Heart right ventricle (tissue), 16 donors: ENCODE measurements at regions not wholly inside any gene's neighbourhood (a gene's known extent, or its start where the extent isn't known, plus 50 kb on each side); places are given as distances from the start of the nearest gene placed in this dataset.
"Not testable (repeated sequence)": the region's sequence is repeated elsewhere in the genome, so short reads cannot be mapped to it uniquely, and the experiment has no call there.

ENCODE experiments used
- ATAC-seq, 8 donors: fragments of 200-7000 bp; cut with Tn5 transposase; one replicate each; pipeline ENCODE4 v1.9.1; 2020; ENCODE audit warnings: mild to moderate bottlenecking in 8 of 8, moderate library complexity in 8 of 8, moderate number of reproducible peaks in 1 of 8
- DNase-seq, 2 donors: peaks; one replicate each; pipeline ENCODE4 v3.0.0-alpha.2; 2020
- H3K27ac ChIP-seq, 10 donors: fragments of 200-600 bp; sonication (generic) in 2 of 10; one replicate each; pipeline versions ENCODE4 v1.5.0 to v1.8.0; 2020 to 2022; ENCODE audit warnings: mild to moderate bottlenecking in 3 of 10
- H3K27me3 ChIP-seq, 7 donors: fragments of 200-600 bp; one replicate each; pipeline ENCODE4 v1.8.0; 2021 to 2022; ENCODE audit warnings: mild to moderate bottlenecking in 2 of 7
- H3K36me3 ChIP-seq, 9 donors: fragments of 200-600 bp; sonication (generic) in 1 of 9; one replicate each; pipeline versions ENCODE4 v1.5.0 to v1.8.0; 2020 to 2022; ENCODE audit warnings: mild to moderate bottlenecking in 2 of 9
- H3K4me1 ChIP-seq, 9 donors: fragments of 200-600 bp; sonication (generic) in 1 of 9; one replicate each; pipeline versions ENCODE4 v1.5.0 to v1.8.0; 2020 to 2022; ENCODE audit warnings: mild to moderate bottlenecking in 4 of 9
- H3K4me3 ChIP-seq, 10 donors: fragments of 200-600 bp; sonication (generic) in 2 of 10; one replicate each; pipeline versions ENCODE4 v1.5.0 to v1.8.0; 2020 to 2022; ENCODE audit warnings: mild to moderate bottlenecking in 7 of 10, moderate library complexity in 2 of 10
- H3K9me3 ChIP-seq, 11 donors: fragments of 200-600 bp in 10 of 11; sonication (generic) in 2 of 11; one replicate each; pipeline versions ENCODE4 v1.5.0 to v1.8.0; 2013 to 2022; ENCODE audit warnings: mild to moderate bottlenecking in 2 of 11, control low read depth in 1 of 11, moderate library complexity in 1 of 11
- CTCF ChIP-seq, 9 donors: fragments of 200-600 bp; sonication (generic) in 2 of 9; IDR thresholded peaks; one replicate each; pipeline versions ENCODE4 v1.5.0 to v1.8.0; 2021 to 2022; ENCODE audit warnings: antibody characterized with exemption in 9 of 9, mild to moderate bottlenecking in 5 of 9, moderate library complexity in 1 of 9
- WGBS, 2 donors: extraction: QIAGEN DNeasy Blood & Tissue Kit; methylation state at CpG; one replicate each; pipeline ENCODE4 v1.1.7; 2013; ENCODE audit warnings: inconsistent platforms in 1 of 2; 5-methylcytosine and 5-hydroxymethylcytosine counted together
- intact Hi-C, 10 donors: fragments of 100-400 bp; cut with DNase I; formaldehyde crosslinking; loops; one replicate each; pipeline versions ENCODE4 v1.11.1 to v1.14.2; 2022
- donor health status: Arrhythmogenic right ventricular cardiomyopathy.
- donor health status: ischemic (EF 13 %, LVEDD 7.1; RV severe dilation, severe dysfunction).
- donor health status: healthy with polysubstance abuse.
- donor health status: DM: no; HTN: yes; CAD: no.
- donor health status: DM: no; HTN: no; CAD: no.
- donor health status: ischemic (EF 25% LVEDD 6.9; RV normal size, moderate dysfunction).
- donor health status: ischemic (EF 25% LVEDD 5.7; RV mildly dilated, moderate dysfunction).
- donor health status: healthy.
- donor health status: DM: yes; HTN: yes; CAD: no.
- donor health status: Ischemic cardiomyopathy.
- donor health status: ischemic (EF 35%, LVEDD 5.7; RV mildly dilated, moderate dysfunction).
- donor health status: nonischemic (EF 11% LVEDD 7.7; RV severe dilation, severe dysfunction).
- donor health status: DM: yes; HTN: yes; CAD: no.
- donor health status: PGD.
- donor health status: ischemic (EF 29% LVEDD 5.4; RV normal size, mild dysfunction).
- donor health status: nonischemic (EF 23%, LVEDD 6.1; RV moderate dilation, normal function).

GRCh38 chr5:99059685-99060084 is 130.9 kb upstream of the CHD1 start:
- DNase-seq (no peak), ATAC-seq (no peak)
- Histone ChIP-seq H3K4me1 (peaks cover 0 to 15% (median 3%) of the 10 kb centered on the region in 9 donors), H3K27me3 (peaks cover 0 to 3% (median 0%) of the 10 kb centered on the region in 7 donors), H3K36me3 (no peaks in the 10 kb centered on the region), H3K27ac (no peak overlapping the region), H3K4me3 (no peak overlapping the region), H3K9me3 (no peaks in the 10 kb centered on the region)
- intact Hi-C loops, result loop anchor here in 4 of 10 donors (1.0 to 10.0 kb wide), 4 partner anchors 27 to 155 kb away; no protein-coding TSS in a partner anchor
- TF ChIP-seq CTCF (IDR thresholded peaks at IDR 0.05), result no peak

- DNase-seq (no peak), ATAC-seq (no peak)
- H3K4me3 ChIP-seq, result no peak overlapping the region
- H3K4me1 ChIP-seq, result peaks cover 0 to 15% (median 7%) of the 10 kb centered on the region in 9 donors
- H3K27ac ChIP-seq, result no peak overlapping the region
- TF ChIP-seq CTCF (IDR thresholded peaks at IDR 0.05), result no peak
- intact Hi-C loops, result no loop called here
- no peaks in the 10 kb centered on the region for H3K36me3 ChIP-seq
- H3K9me3 ChIP-seq, result no peaks in the 10 kb centered on the region
- H3K27me3 ChIP-seq, result peaks cover 0 to 3% (median 0%) of the 10 kb centered on the region in 7 donors
- 97% methylated on average over 2 of the region's 2 CpGs for WGBS, 2 donors
Observed at GRCh38 chr5:99058466-99058865, 129.7 kb upstream of the CHD1 start.

GRCh38 chr5:99054972-99055371 is 126.2 kb upstream of the CHD1 start:
- no peaks in the 10 kb centered on the region for H3K27me3 ChIP-seq
- TF ChIP-seq CTCF (IDR thresholded peaks at IDR 0.05), result no peak
- H3K9me3 ChIP-seq, result no peaks in the 10 kb centered on the region
- H3K4me3 ChIP-seq, result no peak overlapping the region
- intact Hi-C loops, result no loop called here
- no peak for DNase-seq
- 56 to 60% methylated on average over 1 of the region's 1 CpG for WGBS, 2 donors
- peak overlapping the region in 4 of 10 donors; percentile 5 to 48 (median 36) for H3K27ac ChIP-seq
- peaks cover 0 to 8% (median 0%) of the 10 kb centered on the region in 9 donors for H3K4me1 ChIP-seq
- peak in 3 of 8 donors; percentile 44 to 57 (median 52) for ATAC-seq
- H3K36me3 ChIP-seq, result no peaks in the 10 kb centered on the region

- Histone ChIP-seq H3K4me1 (no peaks in the 10 kb centered on the region), H3K27me3 (no peaks in the 10 kb centered on the region), H3K9me3 (peaks cover 0 to 14% (median 4%) of the 10 kb centered on the region in 11 donors), H3K27ac (no peak overlapping the region), H3K4me3 (no peak overlapping the region), H3K36me3 (no peaks in the 10 kb centered on the region)
- 75 to 79% methylated on average over 4 of the region's 4 CpGs for WGBS, 2 donors
- no peak for DNase-seq
- no peak for TF ChIP-seq CTCF (IDR thresholded peaks at IDR 0.05)
- no peak for ATAC-seq
- intact Hi-C loops, result no loop called here
Observed at GRCh38 chr5:99045871-99046270, 117.1 kb upstream of the CHD1 start.

GRCh38 chr5:99043257-99043656 is 114.5 kb upstream of the CHD1 start:
- not testable (repeated sequence) for ATAC-seq, H3K4me3 ChIP-seq
- 86 to 89% methylated on average over 6 of the region's 6 CpGs for WGBS, 2 donors

More at GRCh38 chr5:99043257-99043656, 114.5 kb upstream of the CHD1 start:
- DNase-seq, H3K4me1 ChIP-seq, intact Hi-C loops, H3K27ac ChIP-seq, H3K36me3 ChIP-seq, H3K27me3 ChIP-seq: not testable (repeated sequence)
- peaks cover 0 to 17% (median 4%) of the 10 kb centered on the region in 11 donors for H3K9me3 ChIP-seq
